IPS-18c (cell line): ENCODE measurements at regions not wholly inside any gene's neighbourhood (a gene's known extent, or its start where the extent isn't known, plus 50 kb on each side); places are given as distances from the start of the nearest gene placed in this dataset.

Source experiments
- H3K4me3 ChIP-seq: 2 replicates; pipeline ENCODE4 v1.7.0; 2013; ENCODE audit warnings: low read depth, mild to moderate bottlenecking, low read length, moderate library complexity; ENCODE audit not compliant: insufficient read depth
- H3K9me3 ChIP-seq: one replicate; pipeline ENCODE4 v1.6.1; 2013; ENCODE audit warnings: mild to moderate bottlenecking, low read length, moderate library complexity; ENCODE audit not compliant: control insufficient read depth, insufficient read depth

- Histone ChIP-seq H3K9me3 (no peaks in the 10 kb centered on the region), H3K4me3 (no peak overlapping the region)
These were observed 90.3 kb upstream of the DUSP10 start for GRCh38 chr1:221832151-221832550.

GRCh38 chr1:221829327-221830015, 87.6 kb upstream of the DUSP10 start:
- no peak overlapping the region for H3K4me3 ChIP-seq

GRCh38 chr1:221827307-221827642, 85.4 kb upstream of the DUSP10 start:
- Histone ChIP-seq H3K9me3 (no peaks in the 10 kb centered on the region), H3K4me3 (no peak overlapping the region)

More at GRCh38 chr1:221829327-221830015, 87.6 kb upstream of the DUSP10 start:
- H3K9me3 ChIP-seq = no peaks in the 10 kb centered on the region

- H3K4me3 ChIP-seq = no peak overlapping the region
- H3K9me3 ChIP-seq = no peaks in the 10 kb centered on the region
These were observed 83.0 kb upstream of the DUSP10 start for GRCh38 chr1:221824909-221825308.

GRCh38 chr1:221824025-221824424, 82.1 kb upstream of the DUSP10 start:
- no peak overlapping the region for H3K4me3 ChIP-seq

GRCh38 chr1:221823561-221823960, 81.7 kb upstream of the DUSP10 start:
- Histone ChIP-seq H3K9me3 (no peaks in the 10 kb centered on the region), H3K4me3 (no peak overlapping the region)

More at GRCh38 chr1:221824025-221824424, 82.1 kb upstream of the DUSP10 start:
- H3K9me3 ChIP-seq = no peaks in the 10 kb centered on the region

GRCh38 chr1:221823149-221823548, 81.3 kb upstream of the DUSP10 start:
- Histone ChIP-seq H3K9me3 (no peaks in the 10 kb centered on the region), H3K4me3 (no peak overlapping the region)

GRCh38 chr1:221822591-221822990, 80.7 kb upstream of the DUSP10 start:
- Histone ChIP-seq H3K9me3 (no peaks in the 10 kb centered on the region), H3K4me3 (no peak overlapping the region)

- Histone ChIP-seq H3K4me3 (no peak overlapping the region), H3K9me3 (no peaks in the 10 kb centered on the region)
These were observed 75.0 kb upstream of the DUSP10 start for GRCh38 chr1:221816899-221817298.

GRCh38 chr1:221815660-221816059, 73.8 kb upstream of the DUSP10 start:
- H3K4me3 ChIP-seq = no peak overlapping the region
- no peaks in the 10 kb centered on the region for H3K9me3 ChIP-seq

- H3K9me3 ChIP-seq = no peaks in the 10 kb centered on the region
- no peak overlapping the region for H3K4me3 ChIP-seq
These were observed 72.0 kb upstream of the DUSP10 start for GRCh38 chr1:221813887-221814286.

GRCh38 chr1:221812905-221813597, 71.2 kb upstream of the DUSP10 start:
- no peak overlapping the region for H3K4me3 ChIP-seq
- H3K9me3 ChIP-seq = no peaks in the 10 kb centered on the region

- Histone ChIP-seq H3K9me3 (no peaks in the 10 kb centered on the region), H3K4me3 (no peak overlapping the region)
These were observed 70.3 kb upstream of the DUSP10 start for GRCh38 chr1:221812088-221812752.

GRCh38 chr1:221810406-221810805, 68.5 kb upstream of the DUSP10 start:
- Histone ChIP-seq H3K4me3 (no peak overlapping the region), H3K9me3 (no peaks in the 10 kb centered on the region)

- Histone ChIP-seq H3K4me3 (no peak overlapping the region), H3K9me3 (no peaks in the 10 kb centered on the region)
These were observed 67.5 kb upstream of the DUSP10 start for GRCh38 chr1:221809091-221810029.

GRCh38 chr1:221806984-221807383, 65.1 kb upstream of the DUSP10 start:
- H3K4me3 ChIP-seq = no peak overlapping the region
- no peaks in the 10 kb centered on the region for H3K9me3 ChIP-seq

GRCh38 chr1:221806236-221806635, 64.3 kb upstream of the DUSP10 start:
- Histone ChIP-seq H3K4me3 (no peak overlapping the region), H3K9me3 (no peaks in the 10 kb centered on the region)
